GM21390 (cell line): ENCODE measurements at regions not wholly inside any gene's neighbourhood (a gene's known extent, or its start where the extent isn't known, plus 50 kb on each side); places are given as distances from the start of the nearest gene placed in this dataset.
A peak's percentile ranks its signal among the peaks of the same experiment; 100 is the strongest.
"Not testable (repeated sequence)": the region's sequence is repeated elsewhere in the genome, so short reads cannot be mapped to it uniquely, and the experiment has no call there.

ENCODE experiments used
- ATAC-seq: cut with Tn5 transposase; IDR thresholded peaks from one replicate; pipeline ENCODE4 v1.9.1; 2021; ENCODE audit not compliant: unreplicated experiment

DNA sequence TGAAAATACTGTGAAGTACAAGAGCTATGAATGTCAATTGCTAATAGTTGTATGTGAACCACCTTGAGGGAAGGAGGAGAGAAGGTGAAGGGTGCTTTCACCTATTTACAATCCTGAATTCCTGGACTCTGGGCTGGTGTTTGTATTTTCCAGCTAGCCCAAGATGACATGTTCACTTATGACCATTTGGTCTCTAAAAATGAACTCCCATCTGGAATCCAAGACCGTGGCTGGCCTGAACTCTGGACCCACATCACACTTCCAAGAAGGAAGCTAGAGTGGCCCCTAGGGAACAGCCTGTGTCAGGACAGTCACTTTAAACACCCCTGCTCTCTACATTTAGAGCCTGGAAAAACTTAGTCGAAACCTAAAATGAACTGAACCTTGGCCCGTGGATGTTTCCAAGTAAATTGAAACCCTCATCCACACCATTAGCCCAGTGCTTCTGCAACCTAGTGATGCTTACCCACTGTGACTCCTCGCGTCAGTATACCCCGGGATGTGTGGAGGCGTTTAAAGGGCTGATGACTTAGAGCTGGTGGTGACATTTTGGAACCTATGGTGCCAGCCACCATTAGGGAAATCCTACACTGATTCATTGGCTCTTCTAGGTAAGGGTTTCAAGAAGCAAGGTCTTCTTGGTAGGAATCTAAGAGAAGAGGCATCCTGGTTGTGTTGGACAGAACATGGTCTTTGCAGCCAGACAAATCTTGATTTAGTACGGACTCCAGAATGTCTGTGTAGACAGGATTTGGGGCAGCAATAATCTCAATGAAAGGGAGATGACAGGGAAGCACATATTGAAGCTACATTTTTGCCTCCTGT, 171.5 kb upstream of the IRF2BP2 start:
- ATAC-seq, result no peak

- no peak for ATAC-seq
These were observed 170.7 kb upstream of the IRF2BP2 start for GRCh38 chr1:234780531-234781162.

GRCh38 chr1:234780112-234780511, 170.1 kb upstream of the IRF2BP2 start:
- no peak for ATAC-seq

- ATAC-seq, result not testable (repeated sequence)
These were observed 169.6 kb upstream of the IRF2BP2 start for GRCh38 chr1:234779600-234779999.

DNA sequence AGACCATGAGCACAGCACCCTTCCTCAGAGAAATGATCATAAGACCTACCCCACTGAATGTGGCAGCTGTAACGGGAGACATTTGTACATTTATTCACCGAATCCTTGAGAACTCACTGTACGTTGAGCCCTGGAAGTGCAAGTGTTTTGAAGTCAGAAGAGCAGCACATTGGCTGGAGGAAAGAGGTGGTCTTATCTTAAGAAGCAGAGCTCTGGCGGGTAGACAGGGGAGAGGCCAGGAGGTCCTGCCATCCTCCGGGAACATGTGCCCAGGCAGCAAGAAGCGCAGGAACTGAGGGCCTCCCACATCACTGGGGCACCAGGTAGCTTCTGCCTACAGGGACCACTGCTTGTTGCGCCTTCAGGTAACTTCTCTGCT, 169.2 kb upstream of the IRF2BP2 start:
- ATAC-seq, result no peak

DNA sequence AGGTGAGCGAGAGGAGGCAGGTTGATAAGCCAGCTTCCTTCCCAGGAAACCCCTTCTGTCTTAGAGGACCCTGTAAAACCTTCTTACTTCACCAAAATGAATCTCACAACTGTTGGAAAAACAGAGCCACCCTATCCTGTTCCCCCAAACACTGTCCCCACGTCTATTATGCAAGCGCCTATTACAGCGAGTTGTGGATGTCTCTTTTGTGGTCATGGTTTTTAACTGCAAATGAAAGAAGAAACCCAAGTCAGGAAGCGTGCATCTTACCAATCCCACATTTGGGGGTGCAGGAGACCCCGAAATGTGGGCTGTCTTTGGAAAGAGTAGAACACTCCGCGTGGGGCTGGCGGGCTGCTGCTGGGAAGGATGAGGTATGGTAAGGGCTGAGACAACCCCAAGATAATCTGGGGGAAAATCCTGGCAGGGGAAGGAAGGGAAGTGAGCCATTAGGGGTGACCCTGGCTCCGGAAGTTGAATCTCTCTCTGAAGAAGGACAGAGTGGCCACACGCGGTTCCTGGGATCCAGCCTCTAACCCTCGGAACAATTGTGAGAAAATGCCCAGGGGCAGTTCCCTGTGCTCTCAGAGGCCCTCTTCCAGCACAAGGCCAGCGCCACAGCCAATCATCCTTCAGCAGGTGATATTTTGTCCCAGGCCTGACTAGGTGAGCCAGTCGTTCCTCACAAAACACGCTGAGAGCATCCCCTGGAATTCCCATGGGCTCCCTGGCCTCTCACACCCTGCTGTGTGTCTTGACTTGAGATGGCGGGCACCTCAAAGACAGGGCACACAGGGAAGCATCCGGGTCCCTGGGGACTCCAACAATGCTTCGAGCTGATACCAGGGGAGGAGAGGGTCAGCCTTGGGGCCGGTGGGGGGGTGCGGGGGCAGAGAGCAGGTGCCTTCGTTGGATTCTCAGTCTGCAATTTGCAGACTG, 168.5 kb upstream of the IRF2BP2 start:
- no peak for ATAC-seq

GRCh38 chr1:234777856-234778220, 167.9 kb upstream of the IRF2BP2 start:
- no peak for ATAC-seq

DNA sequence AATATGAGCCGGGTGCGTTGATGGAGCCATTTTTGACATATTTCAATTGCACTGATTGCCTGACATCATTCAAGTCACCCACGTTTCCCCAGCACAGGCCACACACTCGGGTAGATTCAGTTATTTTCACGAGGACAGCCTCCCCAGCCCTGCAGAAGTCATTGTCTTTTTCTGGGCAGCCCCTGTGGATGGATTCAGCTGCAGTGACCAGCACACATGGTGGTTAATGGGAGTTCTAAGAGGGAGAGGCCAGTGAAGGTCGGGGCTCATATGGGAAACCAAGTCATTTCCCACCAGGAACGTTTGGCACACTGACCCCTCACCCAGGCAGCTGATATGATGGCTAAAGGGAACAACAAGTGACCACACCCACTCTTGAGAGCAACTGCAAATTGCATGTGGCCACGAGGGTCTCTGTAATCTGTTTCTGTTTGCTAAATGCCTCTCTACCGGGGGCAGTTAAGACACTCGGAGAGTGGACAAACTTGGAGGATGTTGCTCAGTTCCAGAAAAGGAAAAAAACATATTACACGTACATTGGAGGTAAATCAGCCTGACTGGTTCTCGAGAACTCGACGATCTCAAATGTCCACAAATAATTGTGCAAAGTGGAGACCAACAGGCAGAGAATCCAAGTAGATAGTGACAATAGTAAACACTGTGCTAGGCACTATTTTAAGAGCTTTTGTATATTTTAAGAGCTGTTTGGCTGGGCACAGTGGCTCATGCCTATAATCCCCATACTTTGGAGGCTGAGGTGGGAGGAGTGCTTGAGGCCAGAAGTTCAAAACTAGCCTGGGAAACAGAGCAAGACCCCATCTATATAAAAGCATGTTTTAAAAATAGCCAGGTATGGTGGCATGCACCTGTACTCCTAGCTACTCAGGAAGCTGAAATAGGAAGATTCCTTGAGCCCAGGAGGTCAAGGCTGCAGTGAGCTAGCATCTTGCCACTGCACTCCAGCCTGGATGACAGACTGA, 167.2 kb upstream of the IRF2BP2 start:
- ATAC-seq, result no peak

DNA sequence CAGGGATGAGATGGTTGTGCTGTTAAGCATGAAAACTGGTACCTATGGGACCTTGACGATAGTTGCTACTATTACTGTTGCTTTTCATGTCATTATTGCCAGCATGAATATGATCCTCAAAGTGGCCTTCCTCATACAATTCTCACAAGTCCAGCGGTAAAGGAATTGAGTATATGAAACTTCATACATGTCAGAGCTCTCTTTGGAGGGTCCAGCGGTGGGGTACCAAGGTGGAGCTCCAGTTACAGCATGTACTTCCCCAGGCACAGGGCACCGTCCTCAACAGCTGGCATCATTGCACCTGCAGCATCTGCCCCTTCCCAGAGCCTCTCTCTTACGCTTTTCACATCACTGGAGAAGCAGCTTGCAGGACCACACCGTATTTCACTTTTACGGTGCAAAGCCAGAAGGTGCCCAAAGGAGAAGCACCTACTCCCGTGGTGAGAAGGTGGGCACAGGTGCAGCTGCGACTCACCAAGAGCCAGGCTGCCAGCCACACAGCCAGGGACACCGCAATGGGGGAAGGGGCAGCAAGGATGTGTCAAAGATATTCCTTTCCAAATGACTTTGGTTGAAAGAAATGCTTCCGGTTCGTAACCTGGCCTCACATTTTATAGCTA, 166.4 kb upstream of the IRF2BP2 start:
- no peak for ATAC-seq

DNA sequence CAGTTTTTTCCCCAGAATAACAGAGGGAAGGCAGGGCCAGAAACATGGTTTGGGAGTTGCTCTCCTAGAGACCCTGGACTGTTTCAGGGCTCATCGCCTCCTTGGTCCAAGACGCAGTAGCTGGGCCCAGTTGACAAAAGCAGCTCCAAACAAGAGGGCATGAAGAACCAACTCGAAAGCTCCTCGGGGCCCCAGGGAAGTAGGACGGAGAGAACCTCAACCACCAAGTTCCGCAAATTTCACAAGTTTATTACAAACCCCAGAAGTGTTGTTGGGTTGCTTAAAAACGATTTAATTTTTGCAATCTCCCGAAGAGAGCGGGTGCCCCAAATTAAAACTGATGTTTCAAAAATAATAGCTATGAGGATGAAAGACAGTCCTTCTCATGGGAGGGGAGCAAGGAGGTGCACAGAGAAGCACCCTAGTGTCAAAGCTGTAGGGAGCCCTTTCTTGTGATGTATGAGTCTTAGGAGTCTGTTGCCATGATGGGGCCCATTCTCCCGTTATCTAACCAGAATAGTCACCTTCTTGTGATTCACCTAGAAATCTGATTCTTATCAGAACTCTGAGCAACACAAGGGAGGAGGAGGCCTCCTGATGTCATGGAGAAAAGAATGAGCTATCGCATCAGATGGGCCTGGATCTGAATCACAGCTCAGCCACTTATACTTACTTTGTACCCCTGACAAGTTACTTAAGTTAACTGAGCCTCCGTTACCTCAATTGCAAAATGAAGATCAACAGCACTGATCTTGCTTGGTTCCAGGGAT, 165.7 kb upstream of the IRF2BP2 start:
- no peak for ATAC-seq

GRCh38 chr1:234774971-234775370, 165.0 kb upstream of the IRF2BP2 start:
- ATAC-seq, result no peak

DNA sequence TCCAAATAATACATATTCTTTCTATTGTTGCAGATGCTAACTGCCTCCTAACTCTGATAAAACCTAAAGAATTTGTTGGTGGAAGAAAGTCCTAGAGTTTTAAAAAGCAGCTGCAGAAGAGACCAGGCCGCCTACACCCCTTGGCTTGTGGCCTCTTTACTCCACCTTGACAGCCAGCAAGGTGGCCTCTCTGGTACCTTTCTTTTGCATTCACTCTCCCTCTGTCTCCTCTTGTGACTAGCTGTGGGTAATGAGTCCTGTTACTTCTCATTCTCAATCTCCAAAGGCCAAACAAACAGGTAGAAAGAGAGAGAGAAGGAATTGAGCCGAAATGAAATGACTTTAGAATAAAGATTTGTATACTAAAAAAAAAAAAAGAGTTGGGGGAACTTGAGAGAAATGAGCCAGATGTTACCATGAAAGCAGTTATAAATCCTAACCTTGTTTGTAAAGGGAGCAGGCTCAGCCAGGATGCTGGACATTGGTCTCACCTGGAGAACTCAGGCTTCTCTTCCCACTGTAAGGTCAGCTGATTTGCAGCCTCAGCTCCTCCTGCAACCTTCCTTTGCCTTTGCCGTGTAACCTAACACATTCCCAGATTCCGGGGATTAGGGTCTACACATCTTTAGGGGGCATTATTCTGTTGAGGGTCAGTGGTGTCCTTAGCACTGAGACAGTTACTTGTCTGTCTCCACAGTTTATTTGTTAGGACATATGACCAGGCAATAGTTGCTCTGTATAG, 164.1 kb upstream of the IRF2BP2 start:
- no peak for ATAC-seq

DNA sequence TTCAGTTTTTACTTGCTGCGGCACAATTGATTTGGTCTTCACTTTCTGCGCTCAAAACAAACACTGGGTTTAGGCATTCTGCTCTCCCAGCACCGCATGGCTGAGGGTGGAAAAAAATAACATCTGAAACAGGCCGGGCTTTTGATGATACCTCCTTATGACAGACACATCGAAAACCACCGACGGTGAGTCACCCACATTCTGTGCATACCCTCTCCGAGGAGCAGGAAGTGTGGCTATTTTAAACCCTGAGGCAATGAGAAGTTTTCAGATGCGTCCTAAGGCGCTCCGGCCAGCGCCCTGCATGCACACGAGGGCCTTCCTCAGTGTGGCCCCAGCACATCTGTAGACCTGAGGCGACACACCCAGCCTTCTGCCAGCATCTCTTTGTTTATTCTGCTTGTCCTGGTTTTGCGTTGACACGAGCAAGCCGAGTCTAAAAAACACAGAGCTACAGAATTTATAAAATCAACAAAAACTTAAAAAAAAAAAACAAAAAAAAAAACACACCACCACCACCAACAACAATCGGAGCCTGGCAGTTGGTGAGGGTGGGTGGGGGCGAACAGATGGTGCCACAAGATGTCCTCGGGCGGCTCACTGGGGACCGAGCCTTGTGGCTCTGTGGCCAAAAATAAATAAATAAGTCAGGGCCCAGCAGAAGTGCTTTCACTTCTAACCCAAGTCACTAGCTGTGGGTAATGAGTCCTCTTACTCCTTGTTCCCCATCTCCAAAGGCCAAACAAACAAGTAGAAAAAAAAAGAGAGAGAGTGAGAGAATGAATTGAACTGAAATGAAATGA, 162.6 kb upstream of the IRF2BP2 start:
- peak; percentile 91 for ATAC-seq

GRCh38 chr1:234771642-234772344, 161.8 kb upstream of the IRF2BP2 start:
- ATAC-seq, result no peak

GRCh38 chr1:234770924-234771540, 161.1 kb upstream of the IRF2BP2 start:
- ATAC-seq, result no peak

DNA sequence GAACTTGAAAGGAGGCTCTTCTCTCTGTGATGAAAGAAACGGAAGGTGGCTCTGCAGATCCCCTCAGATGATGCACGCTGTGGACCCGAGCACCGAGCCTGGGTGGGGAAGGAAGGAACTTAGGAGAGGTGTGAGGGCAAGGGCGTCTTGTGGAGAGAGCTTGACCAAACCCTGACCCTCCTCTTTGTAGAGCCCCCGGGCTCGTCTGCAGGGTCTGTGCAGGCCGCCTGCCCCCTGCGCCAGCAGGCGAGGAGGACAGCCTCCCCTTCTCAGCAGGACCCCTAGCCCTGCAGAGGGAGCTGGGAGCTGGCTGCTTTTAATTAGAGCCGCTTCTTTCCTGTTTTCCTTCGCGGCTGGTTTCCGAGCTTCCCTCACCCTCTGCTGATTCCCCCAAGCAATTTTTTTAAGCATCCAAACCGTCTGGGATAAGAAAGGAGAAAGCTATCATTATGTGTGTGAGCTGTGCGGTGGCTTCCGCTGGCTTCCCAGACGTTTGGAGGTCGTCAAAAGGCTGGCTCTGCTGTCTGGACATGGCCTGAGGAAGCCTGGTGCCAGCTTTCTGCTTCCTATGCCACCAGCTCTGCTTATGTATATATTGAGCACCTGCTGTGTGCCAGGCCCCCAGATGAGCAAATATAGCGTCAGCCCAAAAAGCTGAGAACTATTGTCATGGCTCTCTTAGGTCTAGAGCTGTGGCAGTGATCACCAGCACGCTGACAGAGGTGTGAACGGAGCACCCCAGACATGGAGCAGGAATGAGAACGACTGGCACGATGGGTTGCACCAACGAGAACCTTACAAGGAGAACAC, 160.2 kb upstream of the IRF2BP2 start:
- no peak for ATAC-seq
